ENCODE measurements at regions not wholly inside any gene's neighbourhood (a gene's known extent, or its start where the extent isn't known, plus 50 kb on each side); places are given as distances from the start of the nearest gene placed in this dataset.
"Not testable (repeated sequence)": the region's sequence is repeated elsewhere in the genome, so short reads cannot be mapped to it uniquely, and the experiment has no call there.

GRCh38 chr12:105523164-105524057 is 192.9 kb downstream of the C12orf75 start:
- Histone ChIP-seq H3K4me1 (replicated peaks) (no peaks in the 10 kb centered on the region), H3K27ac (no peak overlapping the region), H3K9me3 (no peaks in the 10 kb centered on the region), H3K36me3 (no peaks in the 10 kb centered on the region), H3K27me3 (replicated peaks; ENCODE audit: insufficient read depth) (no peaks in the 10 kb centered on the region), H3K4me3 (no peak overlapping the region)
- intact Hi-C loops (cut with DNase I): no loop called here
- DNase-seq (ENCODE audit: low spot score): peak; percentile 9
- no peak for TF ChIP-seq POLR2A (IDR thresholded peaks at IDR 0.05)
- peak; percentile 34 for TF ChIP-seq POLR2AphosphoS5 (IDR thresholded peaks at IDR 0.05)
- 18% methylated on average over 16 of the region's 16 CpGs for WGBS

DNA sequence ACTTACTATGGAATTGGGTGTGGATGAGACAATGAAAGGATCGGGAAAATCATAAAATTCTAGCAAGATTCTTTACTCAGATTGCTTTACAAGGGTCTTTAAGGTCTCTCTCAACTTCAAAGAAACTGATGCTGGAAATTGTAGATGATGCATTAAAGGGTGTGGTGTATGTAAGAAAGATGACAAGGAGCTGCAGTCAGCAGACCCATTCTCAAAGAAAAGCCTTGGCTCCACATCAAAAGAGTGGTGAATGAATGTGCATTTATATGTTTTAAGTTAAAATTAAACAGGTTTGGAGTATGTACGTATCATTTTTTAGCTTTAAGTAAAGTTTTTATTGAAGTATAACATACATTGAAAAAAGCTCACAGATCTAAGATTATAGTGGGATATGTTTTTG is 194.5 kb downstream of the C12orf75 start:
- Histone ChIP-seq H3K4me1 (replicated peaks) (no peaks in the 10 kb centered on the region), H3K4me3 (no peak overlapping the region), H3K36me3 (no peaks in the 10 kb centered on the region), H3K9me3 (no peaks in the 10 kb centered on the region), H3K27me3 (replicated peaks; ENCODE audit: insufficient read depth) (no peaks in the 10 kb centered on the region), H3K27ac (no peak overlapping the region)
- no peak for DNase-seq (ENCODE audit: low spot score)
- TF ChIP-seq POLR2A (IDR thresholded peaks at IDR 0.05) (no peak), POLR2AphosphoS5 (IDR thresholded peaks at IDR 0.05) (no peak)
- TF ChIP-seq, protein P1, sequence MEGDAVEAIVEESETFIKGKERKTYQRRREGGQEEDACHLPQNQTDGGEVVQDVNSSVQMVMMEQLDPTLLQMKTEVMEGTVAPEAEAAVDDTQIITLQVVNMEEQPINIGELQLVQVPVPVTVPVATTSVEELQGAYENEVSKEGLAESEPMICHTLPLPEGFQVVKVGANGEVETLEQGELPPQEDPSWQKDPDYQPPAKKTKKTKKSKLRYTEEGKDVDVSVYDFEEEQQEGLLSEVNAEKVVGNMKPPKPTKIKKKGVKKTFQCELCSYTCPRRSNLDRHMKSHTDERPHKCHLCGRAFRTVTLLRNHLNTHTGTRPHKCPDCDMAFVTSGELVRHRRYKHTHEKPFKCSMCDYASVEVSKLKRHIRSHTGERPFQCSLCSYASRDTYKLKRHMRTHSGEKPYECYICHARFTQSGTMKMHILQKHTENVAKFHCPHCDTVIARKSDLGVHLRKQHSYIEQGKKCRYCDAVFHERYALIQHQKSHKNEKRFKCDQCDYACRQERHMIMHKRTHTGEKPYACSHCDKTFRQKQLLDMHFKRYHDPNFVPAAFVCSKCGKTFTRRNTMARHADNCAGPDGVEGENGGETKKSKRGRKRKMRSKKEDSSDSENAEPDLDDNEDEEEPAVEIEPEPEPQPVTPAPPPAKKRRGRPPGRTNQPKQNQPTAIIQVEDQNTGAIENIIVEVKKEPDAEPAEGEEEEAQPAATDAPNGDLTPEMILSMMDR (IDR thresholded peaks at IDR 0.05): no peak
- intact Hi-C loops (cut with DNase I): no loop called here
- 63% methylated on average over 2 of the region's 2 CpGs for WGBS

DNA sequence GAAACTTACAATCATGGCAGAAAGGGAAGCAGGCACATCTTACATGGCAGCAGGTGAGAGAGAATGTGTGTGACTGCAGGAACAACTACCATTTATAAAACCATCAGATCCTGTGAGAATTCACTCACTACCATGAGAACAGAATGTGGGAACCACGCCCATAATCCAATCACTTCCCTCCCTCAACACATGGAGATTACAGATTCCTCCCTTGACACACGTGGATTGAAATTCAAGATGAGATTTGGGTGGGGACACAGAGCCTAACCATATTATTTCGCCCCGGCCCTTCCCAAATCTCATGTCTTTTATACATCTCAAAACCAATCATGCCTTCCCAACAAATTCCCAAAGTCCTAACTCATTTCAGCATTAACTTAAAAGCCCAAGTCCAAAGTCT is 203.6 kb downstream of the C12orf75 start:
- Histone ChIP-seq H3K4me3 (no peak overlapping the region), H3K27ac (no peak overlapping the region), H3K4me1 (replicated peaks) (no peaks in the 10 kb centered on the region), H3K9me3 (no peaks in the 10 kb centered on the region), H3K27me3 (replicated peaks; ENCODE audit: insufficient read depth) (no peaks in the 10 kb centered on the region), H3K36me3 (no peaks in the 10 kb centered on the region)
- TF ChIP-seq, protein P1 (IDR thresholded peaks at IDR 0.05): no peak
- no peak for TF ChIP-seq POLR2AphosphoS5 (IDR thresholded peaks at IDR 0.05)
- TF ChIP-seq POLR2A (IDR thresholded peaks at IDR 0.05): no peak
- DNase-seq (ENCODE audit: low spot score): no peak
- intact Hi-C loops (cut with DNase I): no loop called here
- WGBS: 89% methylated on average over 4 of the region's 4 CpGs

DNA sequence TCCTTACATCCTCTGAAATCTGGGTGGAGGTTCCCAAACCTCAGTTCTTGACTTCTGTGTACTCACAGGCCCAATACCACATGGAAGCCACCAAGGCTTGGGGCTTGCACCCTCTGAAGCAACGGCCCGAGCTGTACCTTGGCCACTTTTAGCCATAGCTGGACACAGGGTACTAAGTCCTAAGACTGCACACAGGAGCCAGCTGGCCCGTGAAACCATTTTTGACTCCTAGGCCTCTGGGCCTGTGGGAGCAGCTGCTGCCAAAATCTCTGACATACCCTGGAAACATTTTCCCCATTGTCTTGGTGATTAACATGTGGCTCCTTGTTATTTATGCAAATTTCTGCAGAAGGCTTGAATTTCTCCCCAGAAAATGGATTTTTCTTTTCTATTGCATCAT is 204.5 kb downstream of the C12orf75 start:
- DNase-seq (ENCODE audit: low spot score); H3K27me3 ChIP-seq (replicated peaks; ENCODE audit: insufficient read depth); H3K9me3 ChIP-seq; H3K27ac ChIP-seq; H3K4me1 ChIP-seq (replicated peaks); H3K4me3 ChIP-seq; intact Hi-C loops (cut with DNase I); H3K36me3 ChIP-seq: not testable (repeated sequence)
- 95% methylated on average over 3 of the region's 3 CpGs for WGBS

- WGBS: 65% methylated on average over 10 of the region's 10 CpGs
- Histone ChIP-seq H3K9me3 (no peaks in the 10 kb centered on the region), H3K4me3 (no peak overlapping the region), H3K27ac (no peak overlapping the region), H3K36me3 (no peaks in the 10 kb centered on the region), H3K27me3 (replicated peaks; ENCODE audit: insufficient read depth) (no peaks in the 10 kb centered on the region), H3K4me1 (replicated peaks) (no peaks in the 10 kb centered on the region)
- TF ChIP-seq, protein P1 (IDR thresholded peaks at IDR 0.05): no peak
- intact Hi-C loops (cut with DNase I): no loop called here
- DNase-seq (ENCODE audit: low spot score): no peak
Measured at GRCh38 chr12:105538880-105539279, 208.4 kb downstream of the C12orf75 start.

DNA sequence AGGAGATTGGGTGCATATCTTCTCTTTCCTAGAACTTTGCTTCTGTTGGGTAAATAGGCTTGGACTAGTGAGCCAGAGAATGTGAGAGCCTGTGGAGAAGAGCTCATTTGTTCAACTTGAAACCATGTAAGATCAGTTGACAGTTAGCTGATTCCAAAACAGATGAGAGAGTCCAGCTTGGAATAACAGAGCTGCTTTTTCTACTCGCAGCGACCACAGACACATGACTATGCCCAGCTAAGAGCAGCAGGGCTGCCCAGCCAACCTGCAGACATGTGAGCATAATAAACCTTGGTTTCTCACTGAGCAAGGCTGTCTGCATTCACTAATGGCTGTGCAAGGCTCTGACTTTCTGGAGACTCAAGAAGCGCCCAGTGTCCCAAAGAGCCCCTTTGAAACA is 209.2 kb downstream of the C12orf75 start:
- no peak for TF ChIP-seq POLR2A (IDR thresholded peaks at IDR 0.05)
- TF ChIP-seq POLR2AphosphoS5 (IDR thresholded peaks at IDR 0.05): no peak
- DNase-seq (ENCODE audit: low spot score): no peak
- no peak overlapping the region for H3K27ac ChIP-seq
- H3K36me3 ChIP-seq: no peaks in the 10 kb centered on the region
- H3K4me1 ChIP-seq (replicated peaks): no peaks in the 10 kb centered on the region
- no peaks in the 10 kb centered on the region for H3K9me3 ChIP-seq
- H3K4me3 ChIP-seq: no peak overlapping the region
- WGBS: 63% methylated on average over 3 of the region's 3 CpGs
- no peaks in the 10 kb centered on the region for H3K27me3 ChIP-seq (replicated peaks; ENCODE audit: insufficient read depth)
- intact Hi-C loops (cut with DNase I): no loop called here
